GM18498 (cell line): ENCODE measurements at regions not wholly inside any gene's neighbourhood (a gene's known extent, or its start where the extent isn't known, plus 50 kb on each side); places are given as distances from the start of the nearest gene placed in this dataset.

Experiments used
- ATAC-seq: cut with Tn5 transposase; IDR thresholded peaks from one replicate; pipeline ENCODE4 v1.9.1; 2021; ENCODE audit warnings: mild to moderate bottlenecking, moderate library complexity; ENCODE audit not compliant: unreplicated experiment

DNA sequence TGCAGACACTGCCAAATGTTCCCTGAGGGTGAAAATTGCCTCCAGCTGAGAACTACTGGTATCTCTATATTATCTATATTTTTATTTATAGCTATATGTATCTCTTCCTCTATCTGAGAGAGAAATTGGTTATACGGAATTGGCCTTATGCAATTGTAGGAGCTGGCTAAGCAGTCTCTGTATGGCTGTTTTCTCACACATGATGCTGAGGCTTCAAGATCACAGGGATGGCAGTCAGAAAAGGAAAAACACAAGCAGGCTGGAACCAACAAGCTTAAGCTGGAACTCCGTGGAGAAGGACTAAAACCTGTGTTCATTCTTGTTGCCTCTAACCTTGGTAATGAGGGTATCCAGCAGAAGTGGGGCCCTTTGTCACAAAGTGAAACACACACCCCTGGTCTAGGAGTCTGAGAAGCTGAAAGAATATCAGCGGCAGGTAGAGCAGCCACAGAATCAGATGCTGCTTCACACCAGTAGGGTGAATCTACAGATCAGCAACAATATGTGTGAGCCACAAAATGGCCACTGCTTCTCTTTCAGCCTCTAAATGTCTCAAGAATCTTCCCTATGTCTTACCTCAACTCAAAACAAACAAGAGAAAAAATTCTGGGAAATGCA lies 166.5 kb upstream of the PPP1R2C start:
- ATAC-seq, result peak; percentile 28

DNA sequence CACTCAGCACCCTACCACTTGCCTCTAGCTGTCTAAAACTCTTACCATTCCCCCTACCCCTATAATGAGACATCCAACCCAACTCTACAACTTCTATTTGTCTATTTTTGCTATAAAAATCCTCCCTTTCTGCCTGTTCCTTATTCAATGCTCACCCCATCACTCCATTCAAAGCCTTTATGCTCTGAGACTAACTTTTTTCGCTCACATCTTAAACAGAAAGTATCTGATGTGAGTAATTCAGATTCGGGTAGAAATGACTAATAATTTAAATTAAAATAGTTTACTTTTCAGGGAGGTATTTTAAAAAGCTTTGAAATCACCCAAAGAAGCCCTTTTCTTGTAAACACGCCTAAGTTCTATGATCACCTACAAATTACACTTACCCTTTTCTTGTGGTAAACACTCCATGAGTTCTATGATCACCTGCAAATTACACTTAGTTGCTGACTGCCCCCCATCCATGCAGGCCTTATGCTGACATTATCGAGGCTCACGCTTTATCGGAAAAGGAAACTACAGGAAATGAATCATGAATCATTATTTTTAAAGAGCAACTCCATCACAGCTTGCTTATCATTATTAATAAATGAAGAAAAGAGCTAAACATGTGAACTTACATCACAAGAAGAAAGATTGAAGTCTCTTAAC lies 168.7 kb upstream of the PPP1R2C start:
- ATAC-seq, result no peak

DNA sequence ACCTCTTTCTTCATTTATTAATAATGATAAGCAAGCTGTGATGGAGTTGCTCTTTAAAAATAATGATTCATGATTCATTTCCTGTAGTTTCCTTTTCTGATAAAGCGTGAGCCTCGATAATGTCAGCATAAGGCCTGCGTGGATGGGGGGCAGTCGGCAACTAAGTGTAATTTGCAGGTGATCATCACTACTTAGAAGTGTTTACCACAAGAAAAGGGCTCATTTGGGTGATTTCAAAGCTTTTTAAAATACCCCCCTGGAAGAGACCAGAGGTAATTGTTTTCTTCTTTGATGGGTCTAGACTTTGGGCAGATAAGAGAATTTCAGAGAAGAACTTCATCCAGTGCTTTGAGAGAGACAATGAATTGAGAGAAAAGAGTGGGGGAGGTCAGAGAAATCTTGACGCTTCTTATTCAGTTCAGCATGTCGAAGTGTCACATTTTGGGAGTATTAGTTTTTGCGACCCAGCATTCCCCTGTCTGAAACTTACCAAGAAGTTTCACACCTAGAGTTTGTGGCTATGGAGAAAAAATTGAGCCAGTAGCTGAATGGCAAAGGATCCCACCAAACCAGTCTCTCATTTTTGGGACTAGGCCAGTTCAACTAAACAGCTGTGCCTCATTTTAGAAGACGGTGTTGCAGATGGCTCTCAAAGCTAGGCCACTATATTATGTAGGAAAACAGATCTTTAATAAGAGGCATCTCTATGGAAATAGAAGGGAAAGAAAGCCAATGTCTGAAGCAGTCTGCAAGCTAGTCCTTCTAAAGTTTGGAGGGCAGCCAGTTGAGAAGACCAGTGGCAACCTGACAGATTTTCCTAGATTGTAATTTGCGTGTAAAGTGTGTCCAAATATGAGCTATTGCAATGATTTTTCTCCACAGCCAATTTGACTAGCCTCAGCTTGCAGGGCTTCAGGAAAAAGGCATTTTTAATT lies 171.0 kb upstream of the PPP1R2C start:
- no peak for ATAC-seq

DNA sequence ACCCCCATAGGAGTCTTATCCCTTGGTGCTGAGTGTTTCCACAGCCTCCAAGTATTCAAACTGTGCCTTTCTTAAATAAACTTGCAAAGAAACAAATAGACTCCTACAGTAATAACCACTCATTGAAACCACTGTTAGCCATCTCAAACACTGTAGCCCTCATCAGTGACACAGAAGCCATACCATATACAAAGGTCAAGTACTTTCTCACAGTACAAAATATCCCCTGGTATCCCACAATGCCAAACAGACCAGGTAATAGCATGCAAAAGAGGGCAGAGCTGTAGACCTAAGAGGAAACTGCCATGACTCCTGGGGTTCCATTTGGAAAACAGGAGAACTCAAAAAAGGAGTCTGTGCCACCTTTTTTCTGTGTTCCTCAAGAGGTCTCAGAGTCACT lies 173.8 kb upstream of the PPP1R2C start:
- ATAC-seq, result no peak

DNA sequence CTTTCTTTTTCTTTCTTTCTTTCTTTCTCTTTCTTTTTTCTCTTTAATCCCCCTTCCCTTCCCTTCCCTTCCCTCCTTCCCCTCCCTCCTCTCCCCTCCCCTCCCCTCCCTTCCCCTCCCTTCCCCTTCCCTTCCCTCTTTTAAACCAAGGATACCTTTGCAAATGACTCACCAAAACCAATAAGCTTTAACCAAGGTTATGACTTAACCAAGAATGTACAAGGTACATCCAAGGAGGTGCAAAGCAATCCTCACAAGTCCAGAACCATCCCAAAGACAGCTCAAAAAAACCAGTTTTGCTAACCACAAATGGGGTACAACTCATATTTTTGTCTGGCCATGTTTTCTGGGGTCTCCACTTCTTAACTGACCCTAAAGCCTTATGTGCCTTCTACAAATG lies 174.7 kb upstream of the PPP1R2C start:
- no peak for ATAC-seq

DNA sequence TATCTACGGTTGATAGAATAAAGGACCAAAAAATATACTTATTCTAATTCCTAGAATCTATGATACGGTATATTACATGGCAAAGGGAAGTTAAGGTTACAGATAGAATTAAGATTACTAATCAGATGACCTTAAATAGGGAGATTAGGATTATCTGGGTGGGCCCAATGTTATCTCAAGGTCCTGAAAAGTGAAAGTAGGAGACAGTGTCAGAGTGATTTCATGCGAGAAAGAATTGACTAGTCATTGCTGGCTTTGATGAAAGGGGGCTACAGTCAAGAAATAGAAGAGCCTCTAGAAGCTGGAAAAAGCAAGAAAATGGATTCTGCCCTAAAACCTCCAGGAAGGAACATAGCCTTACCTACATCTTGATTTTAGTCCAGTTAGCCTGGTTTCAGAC lies 176.9 kb upstream of the PPP1R2C start:
- peak; percentile 21 for ATAC-seq

DNA sequence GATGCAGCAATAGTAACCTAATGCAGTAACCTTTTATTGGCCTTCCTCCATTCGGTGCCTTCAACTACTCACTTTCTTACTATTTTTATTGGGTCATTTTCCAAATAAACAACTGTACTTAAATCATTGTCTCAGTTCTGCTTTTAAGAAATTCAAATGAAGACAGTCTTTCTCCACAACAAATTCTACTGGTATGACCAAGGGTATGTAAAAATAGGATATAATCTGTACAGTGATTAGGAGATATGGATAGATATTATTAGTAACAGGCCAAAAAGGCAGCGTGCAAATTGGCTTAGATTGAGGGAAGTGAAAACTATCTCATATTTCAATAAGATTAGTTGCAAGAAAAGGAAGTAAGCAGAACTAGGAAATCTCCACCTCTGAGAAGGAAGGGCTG lies 177.4 kb upstream of the PPP1R2C start:
- ATAC-seq, result peak; percentile 80

DNA sequence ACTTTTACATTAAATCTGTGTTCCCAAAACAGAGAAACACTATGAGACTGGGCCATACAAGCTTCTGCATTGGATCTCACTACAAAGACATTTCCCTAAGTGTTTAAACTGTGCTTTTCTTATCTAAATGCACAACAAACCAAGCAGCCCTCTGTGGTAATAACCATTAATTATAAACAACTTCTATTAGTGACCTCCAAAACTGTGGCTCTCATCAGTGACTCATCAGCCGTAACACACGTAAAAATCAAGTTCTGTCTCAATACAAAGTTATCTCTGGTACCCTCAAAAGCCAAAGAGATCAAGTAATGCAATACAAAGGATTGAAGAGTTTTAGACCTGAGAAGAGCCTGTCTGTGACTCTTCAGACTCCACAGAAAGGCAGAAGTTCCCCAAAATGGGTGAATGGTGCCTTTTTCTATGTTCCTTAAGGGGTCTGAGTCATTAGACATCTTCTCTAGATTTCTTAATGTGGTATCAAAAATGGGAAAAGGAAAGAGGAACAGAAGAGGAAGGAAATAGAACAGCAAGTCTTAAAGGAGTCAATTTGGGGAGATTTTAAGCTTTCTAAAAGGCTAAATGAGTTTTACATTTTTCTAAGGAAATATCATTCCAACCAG lies 189.8 kb upstream of the PPP1R2C start:
- no peak for ATAC-seq

DNA sequence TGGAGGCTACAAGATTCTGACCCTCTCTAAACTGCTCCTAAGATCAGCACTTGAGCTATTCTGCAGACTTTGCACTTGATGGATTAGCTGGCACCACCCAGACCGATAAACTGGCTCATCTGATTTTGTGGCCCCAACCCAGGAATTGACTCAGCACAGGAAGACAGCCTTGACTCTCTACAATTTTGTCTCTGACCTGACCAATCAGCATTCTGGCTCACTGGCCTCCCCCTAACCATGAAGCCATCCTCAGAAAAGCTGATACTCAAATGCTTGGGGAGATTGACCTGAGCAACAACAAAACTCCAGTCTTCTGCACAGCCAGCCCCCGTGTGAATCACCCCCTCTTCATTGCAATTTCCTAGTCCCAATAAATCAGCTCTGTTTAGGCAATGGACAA lies 195.4 kb upstream of the PPP1R2C start:
- no peak for ATAC-seq

DNA sequence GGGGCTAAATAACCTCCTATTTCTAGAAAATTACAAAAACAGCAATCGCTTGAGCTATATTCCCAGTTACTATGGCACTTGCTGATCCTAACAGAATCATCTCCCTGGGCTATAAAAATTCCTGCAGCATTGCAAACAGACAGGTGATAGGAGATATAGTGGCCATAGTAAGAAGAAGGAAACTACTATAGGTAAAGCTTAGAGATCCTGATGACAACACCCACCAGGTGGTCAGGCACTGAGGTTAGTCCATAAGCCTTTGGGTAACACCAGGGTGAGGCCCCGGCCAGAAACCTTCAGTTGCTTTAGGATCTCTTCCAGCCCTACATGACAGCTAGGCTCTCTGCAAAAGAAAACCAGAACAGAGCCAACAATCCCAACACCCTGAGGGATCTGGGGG lies 197.9 kb upstream of the PPP1R2C start:
- no peak for ATAC-seq

DNA sequence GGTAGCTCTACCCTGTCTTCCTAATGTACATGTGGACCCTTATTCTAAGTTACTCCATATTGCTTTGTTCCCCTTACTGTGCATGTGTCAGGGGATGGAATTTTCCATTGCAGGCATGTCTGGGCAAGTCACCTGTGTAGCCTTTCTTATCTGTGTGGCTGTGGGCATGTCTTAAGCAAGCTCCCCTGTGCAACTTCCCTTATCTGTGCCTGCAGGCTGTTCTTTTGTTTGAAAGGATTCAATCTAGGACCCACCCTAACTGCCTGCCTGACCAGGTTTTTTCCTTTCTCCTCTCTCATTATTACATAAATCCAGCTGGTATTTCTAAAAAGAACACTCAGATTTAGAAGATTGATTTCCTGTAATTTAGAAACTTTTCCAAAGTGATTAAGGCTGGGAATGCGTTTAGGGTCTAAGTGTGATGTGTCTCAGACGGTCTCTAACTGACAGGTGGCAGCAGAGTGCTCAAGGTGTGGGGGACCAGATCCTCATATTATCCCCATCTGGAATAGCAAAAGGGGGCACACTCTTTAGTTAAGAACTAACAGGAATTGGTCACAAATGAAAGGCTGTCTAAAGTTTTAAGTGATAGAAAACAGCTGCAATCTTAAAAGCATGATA lies 198.9 kb upstream of the PPP1R2C start:
- no peak for ATAC-seq

DNA sequence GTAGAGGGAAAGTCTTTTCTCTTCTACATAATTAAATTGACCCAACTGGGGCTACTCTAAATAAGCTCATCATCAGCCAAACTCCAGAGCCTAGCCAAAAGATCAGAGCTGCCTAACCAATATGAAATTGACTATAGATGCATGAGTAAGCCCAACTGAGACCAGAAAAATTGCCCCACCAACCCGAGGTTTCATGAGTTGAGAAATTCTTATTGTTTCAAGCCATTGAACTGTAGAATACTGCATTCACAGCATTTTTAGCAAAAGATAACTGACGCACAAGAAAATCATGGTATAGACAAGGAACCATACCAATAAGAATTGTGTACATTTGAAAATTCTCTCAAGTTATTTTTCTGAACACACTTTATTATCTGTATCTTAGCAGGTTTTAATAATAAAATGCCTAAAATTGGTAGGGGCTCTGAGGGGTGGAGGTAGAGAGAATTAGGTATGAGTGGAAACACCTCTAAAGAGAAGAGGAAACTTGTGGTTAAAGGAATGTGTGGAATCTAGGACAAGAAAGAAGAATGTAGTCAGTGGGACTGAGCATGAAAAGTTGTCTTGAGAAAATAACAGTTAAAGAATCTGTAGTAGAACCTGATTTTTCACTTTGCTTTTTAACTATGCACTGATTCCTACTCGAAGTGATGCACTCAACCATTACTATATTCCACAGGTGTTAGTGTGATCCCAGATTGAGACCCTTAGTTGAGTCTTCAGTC lies 200.9 kb upstream of the PPP1R2C start:
- ATAC-seq, result no peak

DNA sequence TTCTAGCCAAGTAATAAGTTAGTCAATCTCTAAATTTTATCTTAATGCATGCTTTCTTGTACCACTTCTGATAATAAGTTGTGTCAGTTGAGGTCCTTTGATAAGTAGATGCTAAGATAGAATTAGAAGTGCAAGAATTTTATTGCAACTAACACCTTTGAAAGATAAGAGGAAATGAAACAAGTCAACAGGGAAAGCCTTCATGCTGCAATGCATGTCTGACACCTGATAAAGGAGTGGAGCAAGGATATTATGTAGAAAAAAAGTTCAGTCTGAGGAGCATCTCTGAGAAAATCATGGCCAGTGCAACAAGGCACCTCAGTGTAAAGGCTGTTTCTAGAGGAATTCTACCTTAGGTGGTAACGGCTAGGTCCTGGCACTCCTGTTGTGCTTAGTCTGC lies 210.7 kb upstream of the PPP1R2C start:
- ATAC-seq, result no peak

DNA sequence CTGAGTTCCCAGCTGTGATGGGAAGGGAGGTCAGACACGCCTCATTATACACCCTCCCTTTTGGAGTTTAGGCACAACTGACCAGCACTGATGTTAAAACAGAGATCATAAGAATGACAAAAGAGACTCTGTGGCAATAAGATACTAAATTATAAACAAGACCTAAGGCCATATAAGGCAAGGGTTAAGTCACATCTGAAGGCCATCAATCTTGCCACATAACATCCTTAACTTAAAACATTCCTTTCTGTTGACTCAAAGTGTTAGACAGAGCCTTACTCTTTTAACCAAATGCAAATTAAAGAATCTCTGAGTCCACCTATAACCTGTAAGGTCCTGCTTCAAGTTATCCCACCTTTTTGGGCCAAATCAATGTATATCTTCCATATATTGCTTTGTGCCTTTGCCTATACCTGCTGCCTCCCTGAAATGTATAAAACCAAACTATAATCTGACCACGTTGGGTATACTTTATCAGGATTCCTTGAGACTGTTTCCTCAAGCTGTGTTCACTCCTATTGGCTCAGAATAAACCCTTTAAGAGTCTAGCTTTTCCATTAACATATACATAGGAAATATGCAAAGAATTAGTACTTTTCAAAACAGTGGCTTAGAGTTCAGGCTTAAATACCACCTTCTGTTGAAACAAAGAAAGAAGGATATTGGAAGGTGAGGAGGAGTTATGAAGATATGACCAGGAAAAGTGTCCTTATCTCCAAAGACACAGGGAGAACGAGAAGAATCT lies 214.4 kb upstream of the PPP1R2C start:
- no peak for ATAC-seq

DNA sequence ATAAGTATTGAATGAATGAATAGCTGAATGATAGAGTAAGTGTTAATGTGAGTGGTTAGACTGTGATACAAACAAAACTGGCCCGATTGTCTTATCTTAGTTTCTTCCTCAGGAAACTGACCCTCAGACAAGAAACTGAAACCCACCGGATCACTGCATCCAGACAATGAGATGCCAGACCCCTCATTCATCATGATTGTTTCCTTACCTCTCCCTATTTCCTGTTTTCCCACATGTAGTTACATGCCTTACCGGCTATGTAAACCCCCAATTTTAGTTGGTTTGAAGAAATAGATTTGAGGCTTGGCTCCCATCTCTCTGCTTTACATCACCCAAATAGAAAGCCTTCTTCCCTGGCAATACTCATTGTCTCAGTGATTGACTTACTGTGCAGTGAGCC lies 218.9 kb upstream of the PPP1R2C start:
- ATAC-seq, result no peak

DNA sequence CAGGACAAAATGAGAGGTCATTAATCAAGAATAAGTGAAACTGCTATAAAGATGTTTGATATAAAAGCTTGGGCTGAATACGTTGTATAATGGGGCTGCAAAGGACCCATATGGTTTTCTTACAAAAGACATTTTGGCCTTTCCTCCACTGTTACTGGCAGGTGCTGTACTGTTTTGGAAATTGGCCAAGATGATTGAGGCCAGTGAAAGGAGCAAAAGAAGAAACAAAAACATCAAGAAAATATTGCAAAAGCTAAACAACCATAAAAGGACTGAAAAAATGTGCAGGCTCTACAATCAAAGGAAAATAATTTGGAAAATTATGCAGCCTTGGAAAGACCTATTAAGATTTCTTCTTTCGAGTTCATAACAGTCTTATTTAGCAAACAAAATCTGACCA lies 222.2 kb upstream of the PPP1R2C start:
- no peak for ATAC-seq

DNA sequence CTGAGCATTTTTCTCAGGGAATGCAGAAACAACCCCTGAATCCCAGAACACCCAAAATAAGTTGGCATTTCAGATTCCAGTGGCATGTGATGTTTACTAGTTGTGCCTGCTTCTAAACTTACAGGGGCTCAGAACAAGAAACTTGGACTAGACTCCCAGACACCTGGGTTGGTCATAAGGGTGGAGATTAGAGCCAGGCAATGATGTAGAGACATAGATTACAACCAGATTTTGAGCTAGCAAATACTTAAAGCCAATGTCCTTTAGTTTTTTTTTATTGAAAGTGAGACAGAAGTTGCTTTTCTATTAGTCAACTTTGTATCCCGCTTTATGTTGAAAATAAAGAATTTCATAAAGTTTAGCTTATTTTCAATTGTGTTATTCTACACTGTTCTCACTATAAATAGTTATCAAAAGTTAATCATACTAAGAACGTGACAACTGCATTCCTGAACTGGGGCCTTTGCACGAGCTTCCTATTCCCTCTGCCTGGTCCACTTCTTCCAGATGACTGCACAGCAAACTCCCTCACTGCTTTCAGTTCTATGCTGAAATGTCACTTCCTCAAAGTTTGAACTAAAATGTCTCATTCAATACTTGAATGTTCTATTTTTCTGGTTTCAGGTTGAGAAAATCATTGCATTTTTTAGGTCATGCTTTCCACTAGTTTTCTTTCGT lies 224.7 kb upstream of the PPP1R2C start:
- peak; percentile 84 for ATAC-seq

DNA sequence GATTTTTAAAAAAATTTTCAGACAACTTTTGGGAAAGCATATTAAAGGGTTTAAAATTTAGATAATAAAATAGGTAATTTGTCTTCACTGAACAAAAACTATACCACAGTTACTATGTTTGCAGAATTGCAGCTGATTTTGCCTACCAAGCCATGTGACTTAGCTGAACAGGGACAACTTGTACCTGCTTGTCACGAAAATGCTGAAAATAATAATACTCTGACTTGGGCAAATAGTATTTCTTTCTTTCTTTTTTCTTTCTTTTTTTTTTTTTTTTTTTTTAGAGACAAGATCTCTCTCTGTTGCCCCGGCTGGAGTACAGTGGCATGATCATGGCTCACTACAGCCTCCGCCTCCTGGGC lies 225.2 kb upstream of the PPP1R2C start:
- peak; percentile 48 for ATAC-seq

DNA sequence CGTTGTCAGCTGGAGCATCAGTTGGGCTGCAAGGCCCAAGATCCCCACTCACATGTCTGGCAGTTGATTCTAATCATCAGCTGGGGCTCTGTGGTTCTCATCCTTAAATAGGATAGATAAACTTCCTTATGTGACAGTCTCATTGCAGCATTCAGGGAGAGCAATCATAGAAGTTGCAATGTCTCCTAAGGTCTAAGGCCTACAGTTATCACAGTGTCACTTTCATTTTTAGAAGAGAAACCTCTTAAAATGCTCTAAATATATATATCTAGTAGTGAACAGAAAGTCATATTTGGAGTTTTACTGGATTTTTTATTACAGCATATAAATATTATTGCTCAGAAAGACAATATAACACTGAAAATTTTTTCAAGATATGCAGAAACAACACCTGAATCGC lies 226.0 kb upstream of the PPP1R2C start:
- ATAC-seq, result no peak
